ENCODE measurements at regions not wholly inside any gene's neighbourhood (a gene's known extent, or its start where the extent isn't known, plus 50 kb on each side); places are given as distances from the start of the nearest gene placed in this dataset.

DNA sequence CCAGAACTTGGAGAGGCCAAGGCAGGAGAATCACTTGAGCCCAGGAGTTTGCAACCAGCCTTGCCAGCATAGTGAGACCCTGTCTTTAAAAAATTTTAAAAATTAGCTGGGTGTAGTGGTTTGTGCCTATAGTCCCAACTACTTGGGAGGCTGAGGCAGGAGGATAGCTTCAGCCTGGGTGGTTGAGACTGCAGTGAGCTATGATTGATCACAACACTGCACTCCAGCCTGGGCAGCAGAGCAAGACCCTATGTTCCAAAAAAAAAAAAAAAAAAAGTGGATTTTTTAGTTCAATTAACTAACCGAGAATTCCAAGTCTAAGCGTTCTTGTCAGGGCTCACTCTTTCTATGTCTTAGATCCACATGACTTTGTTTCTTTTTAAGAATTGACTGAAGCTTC, 130.3 kb upstream of the NRIP1 start:
- no TSS peak for BruUV-seq (replicated peaks)
- Mint-ChIP-seq H3K27ac (ENCODE audit: unreplicated experiment) (no peak overlapping the region), H3K4me3 (ENCODE audit: low read depth, unreplicated experiment) (no peak overlapping the region), H3K4me1 (ENCODE audit: low read depth, unreplicated experiment) (peaks cover 9% of the 10 kb centered on the region), H3K9me3 (ENCODE audit: low read depth, unreplicated experiment) (no peaks in the 10 kb centered on the region), H3K27me3 (ENCODE audit: unreplicated experiment) (no peaks in the 10 kb centered on the region), H3K36me3 (ENCODE audit: insufficient read depth, unreplicated experiment) (no peaks in the 10 kb centered on the region)
- CTCF ChIA-PET, result interaction anchor here (1.0 kb wide), 1 partner anchor 38 kb away, joined by 4 read pairs; no protein-coding TSS in a partner anchor
- no peak for DNase-seq
- TF ChIP-seq, protein P1, sequence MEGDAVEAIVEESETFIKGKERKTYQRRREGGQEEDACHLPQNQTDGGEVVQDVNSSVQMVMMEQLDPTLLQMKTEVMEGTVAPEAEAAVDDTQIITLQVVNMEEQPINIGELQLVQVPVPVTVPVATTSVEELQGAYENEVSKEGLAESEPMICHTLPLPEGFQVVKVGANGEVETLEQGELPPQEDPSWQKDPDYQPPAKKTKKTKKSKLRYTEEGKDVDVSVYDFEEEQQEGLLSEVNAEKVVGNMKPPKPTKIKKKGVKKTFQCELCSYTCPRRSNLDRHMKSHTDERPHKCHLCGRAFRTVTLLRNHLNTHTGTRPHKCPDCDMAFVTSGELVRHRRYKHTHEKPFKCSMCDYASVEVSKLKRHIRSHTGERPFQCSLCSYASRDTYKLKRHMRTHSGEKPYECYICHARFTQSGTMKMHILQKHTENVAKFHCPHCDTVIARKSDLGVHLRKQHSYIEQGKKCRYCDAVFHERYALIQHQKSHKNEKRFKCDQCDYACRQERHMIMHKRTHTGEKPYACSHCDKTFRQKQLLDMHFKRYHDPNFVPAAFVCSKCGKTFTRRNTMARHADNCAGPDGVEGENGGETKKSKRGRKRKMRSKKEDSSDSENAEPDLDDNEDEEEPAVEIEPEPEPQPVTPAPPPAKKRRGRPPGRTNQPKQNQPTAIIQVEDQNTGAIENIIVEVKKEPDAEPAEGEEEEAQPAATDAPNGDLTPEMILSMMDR (IDR thresholded peaks at IDR 0.05; ENCODE audit: unreplicated experiment), result no peak
- intact Hi-C loops (cut with micrococcal nuclease; ENCODE audit: unreplicated experiment), result no loop called here

DNA sequence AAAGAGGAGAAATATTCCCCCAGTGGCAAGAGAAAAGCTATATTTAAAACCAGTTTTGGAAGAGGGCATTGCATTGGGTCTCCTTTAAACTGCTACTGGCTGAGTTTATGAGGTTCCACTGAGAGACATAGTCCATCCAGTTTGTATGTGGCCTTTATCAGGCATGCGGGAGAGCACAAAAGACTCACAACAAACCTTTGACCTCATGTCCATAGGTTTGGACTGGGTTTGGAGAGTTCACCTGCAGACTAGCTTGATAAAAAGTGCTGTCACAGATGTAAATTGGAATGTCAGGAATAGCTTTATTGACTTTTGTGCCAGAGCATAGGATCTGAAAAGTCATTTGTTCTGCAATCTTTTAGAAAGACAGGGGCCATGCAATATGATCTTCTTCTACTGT, 131.0 kb upstream of the NRIP1 start:
- no peak for DNase-seq

DNA sequence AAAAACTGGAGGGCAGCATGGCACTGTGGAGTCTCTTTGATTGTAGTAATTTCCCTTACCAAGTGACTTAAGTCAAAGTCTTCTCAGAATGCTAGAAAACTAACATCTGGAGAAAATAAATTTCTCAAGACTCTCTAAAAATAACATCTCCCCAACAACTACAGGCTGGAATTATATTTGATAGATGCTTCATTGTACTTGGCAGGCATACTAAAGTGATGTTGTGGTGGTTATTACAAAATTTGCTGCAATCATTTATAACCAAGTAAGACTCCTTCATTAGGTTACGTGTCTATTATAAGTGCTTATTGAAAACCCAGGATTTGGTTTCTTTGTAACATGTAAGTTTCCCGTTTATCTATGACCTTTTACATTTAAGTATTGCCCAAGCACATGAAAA, 132.9 kb upstream of the NRIP1 start:
- CTCF ChIA-PET, result no interaction called here
- DNase-seq, result no peak
- no peaks in the 10 kb centered on the region for H3K36me3 Mint-ChIP-seq (ENCODE audit: insufficient read depth, unreplicated experiment)
- BruUV-seq (replicated peaks), result no TSS peak
- TF ChIP-seq, protein P1 (IDR thresholded peaks at IDR 0.05; ENCODE audit: unreplicated experiment), result no peak
- no peaks in the 10 kb centered on the region for H3K9me3 Mint-ChIP-seq (ENCODE audit: low read depth, unreplicated experiment)
- no peaks in the 10 kb centered on the region for H3K4me1 Mint-ChIP-seq (ENCODE audit: low read depth, unreplicated experiment)
- no peak overlapping the region for H3K27ac Mint-ChIP-seq (ENCODE audit: unreplicated experiment)
- intact Hi-C loops (cut with micrococcal nuclease; ENCODE audit: unreplicated experiment), result no loop called here
- H3K27me3 Mint-ChIP-seq (ENCODE audit: unreplicated experiment), result no peaks in the 10 kb centered on the region
- H3K4me3 Mint-ChIP-seq (ENCODE audit: low read depth, unreplicated experiment), result no peak overlapping the region

More for the DNA sequence above, 131.0 kb upstream of the NRIP1 start:
- H3K4me1 Mint-ChIP-seq (ENCODE audit: low read depth, unreplicated experiment), result peaks cover 9% of the 10 kb centered on the region
- no peak overlapping the region for H3K4me3 Mint-ChIP-seq (ENCODE audit: low read depth, unreplicated experiment)
- no peak overlapping the region for H3K27ac Mint-ChIP-seq (ENCODE audit: unreplicated experiment)
- no peaks in the 10 kb centered on the region for H3K9me3 Mint-ChIP-seq (ENCODE audit: low read depth, unreplicated experiment)
- TF ChIP-seq, protein P1 (IDR thresholded peaks at IDR 0.05; ENCODE audit: unreplicated experiment), result no peak
- intact Hi-C loops (cut with micrococcal nuclease; ENCODE audit: unreplicated experiment), result no loop called here
- BruUV-seq (replicated peaks), result no TSS peak
- no peaks in the 10 kb centered on the region for H3K36me3 Mint-ChIP-seq (ENCODE audit: insufficient read depth, unreplicated experiment)
- no peaks in the 10 kb centered on the region for H3K27me3 Mint-ChIP-seq (ENCODE audit: unreplicated experiment)
- CTCF ChIA-PET, result no interaction called here

DNA sequence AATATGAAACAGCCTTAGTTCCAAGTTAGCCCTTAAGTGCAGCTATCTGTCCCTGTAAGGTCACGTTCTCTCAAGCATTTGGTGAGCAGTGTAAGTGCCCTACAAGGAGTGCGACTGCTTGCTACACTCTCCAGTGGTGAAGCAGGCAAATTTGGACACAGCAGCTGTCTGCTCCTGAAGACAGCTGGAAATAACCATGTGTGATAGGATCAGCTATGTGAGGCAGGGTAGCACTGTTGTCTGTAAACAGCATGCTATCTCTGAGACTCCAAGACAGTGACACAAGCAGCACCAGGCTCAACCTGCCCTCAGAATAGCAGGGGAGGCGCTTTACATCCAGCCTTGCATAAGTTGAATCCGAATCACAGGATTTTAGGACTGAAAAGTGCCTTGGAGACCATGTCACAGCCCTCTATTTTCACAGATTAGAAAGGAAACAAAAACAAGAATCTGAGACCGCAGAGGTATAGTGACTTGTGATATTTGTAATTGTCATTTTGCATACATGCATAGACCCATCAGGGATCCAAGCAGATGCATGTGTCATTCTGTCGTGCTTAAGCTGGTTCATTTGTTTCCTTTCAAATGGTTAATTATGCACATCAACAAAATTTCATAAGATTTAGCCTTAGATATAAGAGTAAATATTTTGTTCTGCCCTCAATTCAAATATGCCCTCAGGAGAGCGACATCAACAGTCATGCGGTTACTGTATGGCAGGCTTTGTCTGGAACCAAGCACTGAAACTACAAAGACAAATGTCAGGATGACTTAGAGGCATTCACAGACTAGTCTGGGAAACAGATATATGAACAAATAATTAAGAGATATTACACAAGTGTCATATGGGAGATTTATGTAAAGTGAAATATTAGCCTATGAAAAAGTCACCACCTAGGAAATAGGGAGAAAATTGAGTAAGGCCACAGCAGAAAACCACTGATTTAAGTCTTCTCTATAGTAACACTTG, 134.9 kb upstream of the NRIP1 start:
- no peak for DNase-seq
- Mint-ChIP-seq H3K27ac (ENCODE audit: unreplicated experiment) (no peak overlapping the region), H3K4me3 (ENCODE audit: low read depth, unreplicated experiment) (no peak overlapping the region), H3K9me3 (ENCODE audit: low read depth, unreplicated experiment) (no peaks in the 10 kb centered on the region), H3K36me3 (ENCODE audit: insufficient read depth, unreplicated experiment) (no peaks in the 10 kb centered on the region), H3K4me1 (ENCODE audit: low read depth, unreplicated experiment) (no peaks in the 10 kb centered on the region), H3K27me3 (ENCODE audit: unreplicated experiment) (no peaks in the 10 kb centered on the region)
- CTCF ChIA-PET, result interaction anchor here (0.6 kb wide), 1 partner anchor 115 kb away, joined by 3 read pairs; no protein-coding TSS in a partner anchor
- intact Hi-C loops (cut with micrococcal nuclease; ENCODE audit: unreplicated experiment), result no loop called here
- BruUV-seq (replicated peaks), result no TSS peak
- TF ChIP-seq, protein P1 (IDR thresholded peaks at IDR 0.05; ENCODE audit: unreplicated experiment), result no peak

Measured in Calu3 (cell line).